Uterus (tissue), 3 donors: ENCODE measurements at regions not wholly inside any gene's neighbourhood (a gene's known extent, or its start where the extent isn't known, plus 50 kb on each side); places are given as distances from the start of the nearest gene placed in this dataset.

Experiments used
- DNase-seq, 2 donors: peaks; one replicate each; pipeline ENCODE4 v3.0.0-alpha.2; 2019 to 2020
- H3K27ac ChIP-seq, 2 donors: fragments of 200-600 bp; sonication (generic); 1 replicate in 1 of 2; 2 replicates in 1 of 2; pipeline ENCODE4 v1.5.1; 2016 to 2018
- H3K27me3 ChIP-seq, 2 donors: fragments of 200-600 bp; sonication (generic); one replicate each; pipeline ENCODE4 v1.5.1; 2018 to 2019; ENCODE audit warnings: control low read depth in 1 of 2
- H3K36me3 ChIP-seq, 2 donors: fragments of 200-600 bp; sonication (generic); one replicate each; pipeline ENCODE4 v1.5.1; 2019; ENCODE audit warnings: control low read depth in 1 of 2
- H3K4me1 ChIP-seq, 2 donors: fragments of 200-600 bp; sonication (generic); one replicate each; pipeline ENCODE4 v1.5.1; 2018 to 2019; ENCODE audit warnings: control low read depth in 1 of 2
- H3K4me3 ChIP-seq, 2 donors: fragments of 200-600 bp; sonication (generic); 1 replicate in 1 of 2; 2 replicates in 1 of 2; pipeline ENCODE4 v1.5.1; 2018 to 2019; ENCODE audit warnings: mild to moderate bottlenecking in 1 of 2
- H3K9me3 ChIP-seq, 2 donors: fragments of 200-600 bp; sonication (generic); one replicate each; pipeline ENCODE4 v1.5.1; 2019; ENCODE audit warnings: control low read depth in 1 of 2
- POLR2A ChIP-seq, 2 donors: fragments of 450-650 bp; IDR thresholded peaks; one replicate each; pipeline ENCODE4 v1.6.1; 2016; ENCODE audit warnings: antibody characterized with exemption in 2 of 2, mild to moderate bottlenecking in 1 of 2, moderate library complexity in 1 of 2
- intact Hi-C: fragments of 100-400 bp; cut with DNase I; formaldehyde crosslinking; loops from one replicate; pipeline ENCODE4 v1.15.1; 2023; ENCODE audit warnings: low total_unique reads
- TF ChIP-seq, protein P1 (sequence below), 4 experiments: fragments of 200-600 bp in 2 of 4; fragments of 450-650 bp in 2 of 4; sonication (generic) in 2 of 4; IDR thresholded peaks; one replicate each; pipeline ENCODE4 v1.5.1; 2016 to 2019; ENCODE audit warnings: antibody characterized with exemption in 4 of 4, mild to moderate bottlenecking in 2 of 4, moderate library complexity in 1 of 4
- donor health status: DM: yes; HTN: yes; CAD: no.

DNA sequence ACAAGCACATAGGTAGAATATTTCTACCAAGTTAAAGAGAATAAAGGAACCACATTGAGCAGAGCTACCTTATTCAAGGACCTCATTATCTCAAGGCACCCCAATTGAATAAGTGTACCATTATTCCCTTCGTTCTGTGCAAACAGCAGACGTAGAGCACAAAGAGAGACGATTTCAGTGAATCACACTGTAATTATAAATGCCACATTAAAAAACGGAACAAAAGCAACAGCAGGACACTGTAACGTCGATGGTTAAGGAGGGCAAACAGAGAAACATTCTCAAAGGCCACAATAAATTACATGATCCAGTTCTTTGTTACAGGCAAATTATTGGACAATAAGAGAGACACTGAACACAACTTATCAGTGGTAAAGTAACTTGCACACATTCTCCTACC, 644.1 kb upstream of the TENM3 start:
- Histone ChIP-seq H3K4me1 (no peaks in the 10 kb centered on the region), H3K4me3 (no peak overlapping the region), H3K27ac (no peak overlapping the region), H3K36me3 (no peaks in the 10 kb centered on the region), H3K27me3 (no peaks in the 10 kb centered on the region), H3K9me3 (no peaks in the 10 kb centered on the region)
- TF ChIP-seq POLR2A (IDR thresholded peaks at IDR 0.05): no peak
- TF ChIP-seq, protein P1, sequence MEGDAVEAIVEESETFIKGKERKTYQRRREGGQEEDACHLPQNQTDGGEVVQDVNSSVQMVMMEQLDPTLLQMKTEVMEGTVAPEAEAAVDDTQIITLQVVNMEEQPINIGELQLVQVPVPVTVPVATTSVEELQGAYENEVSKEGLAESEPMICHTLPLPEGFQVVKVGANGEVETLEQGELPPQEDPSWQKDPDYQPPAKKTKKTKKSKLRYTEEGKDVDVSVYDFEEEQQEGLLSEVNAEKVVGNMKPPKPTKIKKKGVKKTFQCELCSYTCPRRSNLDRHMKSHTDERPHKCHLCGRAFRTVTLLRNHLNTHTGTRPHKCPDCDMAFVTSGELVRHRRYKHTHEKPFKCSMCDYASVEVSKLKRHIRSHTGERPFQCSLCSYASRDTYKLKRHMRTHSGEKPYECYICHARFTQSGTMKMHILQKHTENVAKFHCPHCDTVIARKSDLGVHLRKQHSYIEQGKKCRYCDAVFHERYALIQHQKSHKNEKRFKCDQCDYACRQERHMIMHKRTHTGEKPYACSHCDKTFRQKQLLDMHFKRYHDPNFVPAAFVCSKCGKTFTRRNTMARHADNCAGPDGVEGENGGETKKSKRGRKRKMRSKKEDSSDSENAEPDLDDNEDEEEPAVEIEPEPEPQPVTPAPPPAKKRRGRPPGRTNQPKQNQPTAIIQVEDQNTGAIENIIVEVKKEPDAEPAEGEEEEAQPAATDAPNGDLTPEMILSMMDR (IDR thresholded peaks at IDR 0.05): no peak
- no peak for DNase-seq
- intact Hi-C loops: no loop called here

DNA sequence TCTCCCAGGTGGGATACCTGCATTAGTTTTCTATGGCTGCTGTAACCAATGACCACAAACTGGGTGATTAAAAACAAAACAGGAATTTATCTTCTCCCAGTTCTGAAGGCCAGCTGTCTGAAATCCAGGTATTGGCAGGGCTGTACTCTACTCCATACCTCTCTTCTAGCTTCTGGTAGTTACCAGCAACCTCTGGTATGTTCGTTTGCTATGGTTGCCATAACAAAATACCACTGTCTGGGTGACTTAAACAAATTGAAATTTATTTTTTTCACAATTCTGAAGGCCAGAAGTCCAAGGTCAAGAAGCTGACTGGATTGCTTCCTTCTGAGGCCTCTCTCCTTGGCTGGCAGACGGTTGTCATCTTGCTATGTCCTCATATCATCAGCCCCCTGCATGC, 642.1 kb upstream of the TENM3 start:
- H3K9me3 ChIP-seq: no peaks in the 10 kb centered on the region
- DNase-seq: no peak
- no peaks in the 10 kb centered on the region for H3K4me1 ChIP-seq
- no peak overlapping the region for H3K27ac ChIP-seq
- intact Hi-C loops: no loop called here
- no peak overlapping the region for H3K4me3 ChIP-seq
- H3K27me3 ChIP-seq: no peaks in the 10 kb centered on the region
- TF ChIP-seq, protein P1 (IDR thresholded peaks at IDR 0.05): no peak
- TF ChIP-seq POLR2A (IDR thresholded peaks at IDR 0.05): no peak
- H3K36me3 ChIP-seq: no peaks in the 10 kb centered on the region

DNA sequence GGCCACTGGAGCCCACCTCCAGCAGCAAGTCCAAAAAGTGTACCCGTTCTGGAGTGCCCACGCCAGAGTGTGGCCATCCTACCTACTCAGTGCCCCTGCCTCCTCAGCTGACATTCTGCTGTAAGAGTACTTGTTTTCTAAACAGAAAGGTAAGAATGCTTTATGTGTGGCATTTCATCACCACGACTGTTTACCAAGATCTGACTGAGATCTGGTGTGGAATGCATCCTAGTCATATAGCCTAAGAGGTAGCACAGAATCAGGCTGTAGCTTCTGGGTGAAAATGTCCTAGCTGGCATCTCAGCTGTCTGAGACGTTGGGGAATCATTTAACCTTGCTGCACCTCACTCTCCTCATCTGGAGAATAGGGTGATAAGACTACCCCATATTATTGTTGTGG, 638.7 kb upstream of the TENM3 start:
- H3K36me3 ChIP-seq: no peaks in the 10 kb centered on the region
- H3K27ac ChIP-seq: no peak overlapping the region
- TF ChIP-seq, protein P1 (IDR thresholded peaks at IDR 0.05): no peak
- no peak for TF ChIP-seq POLR2A (IDR thresholded peaks at IDR 0.05)
- H3K9me3 ChIP-seq: no peaks in the 10 kb centered on the region
- H3K27me3 ChIP-seq: no peaks in the 10 kb centered on the region
- intact Hi-C loops: no loop called here
- no peak overlapping the region for H3K4me3 ChIP-seq
- H3K4me1 ChIP-seq: no peaks in the 10 kb centered on the region
- no peak for DNase-seq

GRCh38 chr4:181606300-181606699, 636.9 kb upstream of the TENM3 start:
- H3K27me3 ChIP-seq: no peaks in the 10 kb centered on the region
- no peak overlapping the region for H3K27ac ChIP-seq
- H3K36me3 ChIP-seq: no peaks in the 10 kb centered on the region
- no peak for DNase-seq
- TF ChIP-seq, protein P1 (IDR thresholded peaks at IDR 0.05): no peak
- no peak for TF ChIP-seq POLR2A (IDR thresholded peaks at IDR 0.05)
- H3K9me3 ChIP-seq: no peaks in the 10 kb centered on the region
- intact Hi-C loops: no loop called here
- no peak overlapping the region for H3K4me3 ChIP-seq
- no peaks in the 10 kb centered on the region for H3K4me1 ChIP-seq

DNA sequence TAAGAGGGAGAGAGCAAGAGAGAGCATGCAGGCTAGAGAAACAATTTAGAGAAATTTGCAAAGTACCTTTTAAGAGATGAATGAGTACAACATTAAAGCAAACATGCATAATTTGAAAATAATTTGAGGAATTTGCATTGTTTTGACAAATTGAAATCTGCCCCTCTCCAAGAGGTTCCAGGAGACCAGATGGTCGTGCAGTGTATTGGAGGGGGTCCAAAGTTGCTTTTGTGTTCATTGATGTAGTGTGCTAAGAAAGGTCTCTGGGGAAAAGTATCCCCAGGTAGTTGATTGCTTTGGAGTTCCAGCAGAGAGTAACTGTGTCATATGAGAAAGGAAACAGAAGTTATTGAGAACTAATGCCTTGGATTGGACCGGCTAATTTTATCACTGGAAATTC, 635.0 kb upstream of the TENM3 start:
- Histone ChIP-seq H3K36me3 (no peaks in the 10 kb centered on the region), H3K27me3 (no peaks in the 10 kb centered on the region), H3K4me3 (no peak overlapping the region), H3K9me3 (no peaks in the 10 kb centered on the region), H3K27ac (no peak overlapping the region), H3K4me1 (no peaks in the 10 kb centered on the region)
- intact Hi-C loops: no loop called here
- no peak for TF ChIP-seq POLR2A (IDR thresholded peaks at IDR 0.05)
- TF ChIP-seq, protein P1 (IDR thresholded peaks at IDR 0.05): no peak
- DNase-seq: no peak
